ENCODE measurements at regions not wholly inside any gene's neighbourhood (a gene's known extent, or its start where the extent isn't known, plus 50 kb on each side); places are given as distances from the start of the nearest gene placed in this dataset.

- DNase-seq = no peak
These were observed 60.5 kb upstream of the TAB3 start for GRCh38 chrX:30949554-30949953.

- no peak for DNase-seq
These were observed 59.6 kb upstream of the TAB3 start for GRCh38 chrX:30948626-30949025.

GRCh38 chrX:30948051-30948450 lies 59.0 kb upstream of the TAB3 start:
- no peak for DNase-seq

GRCh38 chrX:30943984-30944383 lies 54.9 kb upstream of the TAB3 start:
- no peak for DNase-seq

GRCh38 chrX:30941898-30942297 lies 52.8 kb upstream of the TAB3 start:
- DNase-seq = no peak

- DNase-seq = no peak
These were observed 50.9 kb upstream of the TAB3 start for GRCh38 chrX:30939928-30940327.
